ENCODE measurements at regions not wholly inside any gene's neighbourhood (a gene's known extent, or its start where the extent isn't known, plus 50 kb on each side); places are given as distances from the start of the nearest gene placed in this dataset.

GRCh38 chr10:133028158-133028557 is 59.6 kb upstream of the ADGRA1 start:
- no peaks in the 10 kb centered on the region for H3K9me3 ChIP-seq
- no peak for DNase-seq (ENCODE audit: extremely low spot score)
- no peak overlapping the region for H3K27ac ChIP-seq (replicated peaks in 1 of 4)
- WGBS, result 94% methylated on average over 1 of the region's 1 CpG
- H3K4me1 ChIP-seq, result no peaks in the 10 kb centered on the region
- peaks cover 0 to 73% (median 0%) of the 10 kb centered on the region in 4 donors for H3K27me3 ChIP-seq
- TF ChIP-seq EP300 (IDR thresholded peaks at IDR 0.05), result no peak
- TF ChIP-seq POLR2AphosphoS5 (IDR thresholded peaks at IDR 0.05), result no peak
- no peak for TF ChIP-seq CTCF (IDR thresholded peaks at IDR 0.05)
- no peak for TF ChIP-seq POLR2A (IDR thresholded peaks at IDR 0.05; ENCODE audit: low read depth)
- H3K4me3 ChIP-seq, result no peak overlapping the region
- intact Hi-C loops (cut with DNase I), result no loop called here
- no peaks in the 10 kb centered on the region for H3K36me3 ChIP-seq

- Histone ChIP-seq H3K27me3 (peaks cover 0 to 72% (median 0%) of the 10 kb centered on the region in 4 donors), H3K27ac (replicated peaks in 1 of 4) (no peak overlapping the region), H3K9me3 (no peaks in the 10 kb centered on the region), H3K4me1 (peaks cover 0 to 4% (median under 1%) of the 10 kb centered on the region in 4 donors), H3K36me3 (no peaks in the 10 kb centered on the region), H3K4me3 (no peak overlapping the region)
- no peak for TF ChIP-seq CTCF (IDR thresholded peaks at IDR 0.05)
- TF ChIP-seq POLR2A (IDR thresholded peaks at IDR 0.05; ENCODE audit: low read depth), result no peak
- TF ChIP-seq POLR2AphosphoS5 (IDR thresholded peaks at IDR 0.05), result no peak
- intact Hi-C loops (cut with DNase I), result no loop called here
- WGBS, result 70% methylated on average over 6 of the region's 13 CpGs
- no peak for DNase-seq (ENCODE audit: extremely low spot score)
These were observed 60.2 kb upstream of the ADGRA1 start for GRCh38 chr10:133027482-133027881.

GRCh38 chr10:133026726-133027395 is 60.9 kb upstream of the ADGRA1 start:
- Histone ChIP-seq H3K4me3 (no peak overlapping the region), H3K9me3 (no peaks in the 10 kb centered on the region), H3K36me3 (no peaks in the 10 kb centered on the region), H3K4me1 (peaks cover 0 to 8% (median 4%) of the 10 kb centered on the region in 4 donors), H3K27me3 (peaks cover 0 to 73% (median 0%) of the 10 kb centered on the region in 4 donors), H3K27ac (replicated peaks in 1 of 4) (no peak overlapping the region)
- no peak for DNase-seq (ENCODE audit: extremely low spot score)
- intact Hi-C loops (cut with DNase I), result no loop called here
- WGBS, result 87% methylated on average over 10 of the region's 22 CpGs
- TF ChIP-seq CTCF (IDR thresholded peaks at IDR 0.05), result no peak
- TF ChIP-seq POLR2AphosphoS5 (IDR thresholded peaks at IDR 0.05), result no peak
- TF ChIP-seq POLR2A (IDR thresholded peaks at IDR 0.05; ENCODE audit: low read depth), result no peak
- no peak for TF ChIP-seq EP300 (IDR thresholded peaks at IDR 0.05)

GRCh38 chr10:133026171-133026570 is 61.6 kb upstream of the ADGRA1 start:
- intact Hi-C loops (cut with DNase I), result no loop called here
- no peaks in the 10 kb centered on the region for H3K9me3 ChIP-seq

More at GRCh38 chr10:133026171-133026570, 61.6 kb upstream of the ADGRA1 start:
- no peak overlapping the region for H3K27ac ChIP-seq (replicated peaks in 1 of 4)
- peaks cover 0 to 75% (median 0%) of the 10 kb centered on the region in 4 donors for H3K27me3 ChIP-seq
- H3K4me3 ChIP-seq, result no peak overlapping the region
- no peak for DNase-seq (ENCODE audit: extremely low spot score)
- 82% methylated on average over 5 of the region's 10 CpGs for WGBS
- H3K4me1 ChIP-seq, result peaks cover 0 to 8% (median 4%) of the 10 kb centered on the region in 4 donors
- no peaks in the 10 kb centered on the region for H3K36me3 ChIP-seq
- TF ChIP-seq POLR2A (IDR thresholded peaks at IDR 0.05; ENCODE audit: low read depth) (no peak), CTCF (IDR thresholded peaks at IDR 0.05) (no peak), EP300 (IDR thresholded peaks at IDR 0.05) (no peak), POLR2AphosphoS5 (IDR thresholded peaks at IDR 0.05) (no peak)

All from esophagus muscularis mucosa (tissue), 4 donors.